ENCODE measurements at regions not wholly inside any gene's neighbourhood (a gene's known extent, or its start where the extent isn't known, plus 50 kb on each side); places are given as distances from the start of the nearest gene placed in this dataset.

DNA sequence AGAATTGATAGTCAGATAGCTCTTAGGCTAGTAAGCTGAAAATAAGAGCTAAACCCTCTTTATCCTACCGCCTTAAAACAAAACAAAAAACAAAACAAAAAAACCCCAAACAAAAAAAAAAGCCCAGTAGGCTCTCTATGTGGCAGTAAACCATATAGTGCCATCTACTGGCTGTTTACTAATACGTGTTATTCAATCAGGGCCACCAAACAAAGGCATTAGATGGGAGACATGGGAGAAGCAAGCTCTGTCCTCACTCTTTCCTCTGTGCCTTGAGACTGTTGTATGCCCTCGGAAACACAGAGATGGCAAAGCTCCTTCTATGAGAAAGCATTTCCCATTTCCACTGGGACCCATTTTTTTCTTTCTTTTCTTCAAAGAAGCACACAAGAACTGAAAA, 148.8 kb upstream of the MID1 start:
- TF ChIP-seq, protein P1, sequence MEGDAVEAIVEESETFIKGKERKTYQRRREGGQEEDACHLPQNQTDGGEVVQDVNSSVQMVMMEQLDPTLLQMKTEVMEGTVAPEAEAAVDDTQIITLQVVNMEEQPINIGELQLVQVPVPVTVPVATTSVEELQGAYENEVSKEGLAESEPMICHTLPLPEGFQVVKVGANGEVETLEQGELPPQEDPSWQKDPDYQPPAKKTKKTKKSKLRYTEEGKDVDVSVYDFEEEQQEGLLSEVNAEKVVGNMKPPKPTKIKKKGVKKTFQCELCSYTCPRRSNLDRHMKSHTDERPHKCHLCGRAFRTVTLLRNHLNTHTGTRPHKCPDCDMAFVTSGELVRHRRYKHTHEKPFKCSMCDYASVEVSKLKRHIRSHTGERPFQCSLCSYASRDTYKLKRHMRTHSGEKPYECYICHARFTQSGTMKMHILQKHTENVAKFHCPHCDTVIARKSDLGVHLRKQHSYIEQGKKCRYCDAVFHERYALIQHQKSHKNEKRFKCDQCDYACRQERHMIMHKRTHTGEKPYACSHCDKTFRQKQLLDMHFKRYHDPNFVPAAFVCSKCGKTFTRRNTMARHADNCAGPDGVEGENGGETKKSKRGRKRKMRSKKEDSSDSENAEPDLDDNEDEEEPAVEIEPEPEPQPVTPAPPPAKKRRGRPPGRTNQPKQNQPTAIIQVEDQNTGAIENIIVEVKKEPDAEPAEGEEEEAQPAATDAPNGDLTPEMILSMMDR (IDR thresholded peaks at IDR 0.05), result peak; percentile 70
- no peak for TF ChIP-seq POLR2AphosphoS5 (IDR thresholded peaks at IDR 0.05; ENCODE audit: low read depth, low read length)

All from Panc1 (cell line).